Right cardiac atrium (tissue), 5 donors: ENCODE measurements at regions not wholly inside any gene's neighbourhood (a gene's known extent, or its start where the extent isn't known, plus 50 kb on each side); places are given as distances from the start of the nearest gene placed in this dataset.

Source experiments
- ATAC-seq, 2 donors: fragments of 200-7000 bp; cut with Tn5 transposase; one replicate each; pipeline versions ENCODE4 v1.8.0 to v1.9.1; 2020; ENCODE audit warnings: moderate library complexity in 2 of 2, mild to moderate bottlenecking in 1 of 2
- DNase-seq, 3 donors: peaks; one replicate each; pipeline ENCODE4 v3.0.0-alpha.2; 2020
- H3K27ac ChIP-seq: one replicate; pipeline ENCODE4 v1.5.1; 2013; ENCODE audit warnings: mild to moderate bottlenecking, low read length, control low read depth, moderate library complexity
- H3K27me3 ChIP-seq: one replicate; pipeline ENCODE4 v1.6.1; 2013; ENCODE audit not compliant: control insufficient read depth, insufficient read depth
- H3K4me1 ChIP-seq: one replicate; pipeline ENCODE4 v1.6.1; 2013; ENCODE audit warnings: low read length; ENCODE audit not compliant: control insufficient read depth, insufficient read depth
- H3K4me3 ChIP-seq: one replicate; pipeline ENCODE4 v1.5.1; 2013; ENCODE audit warnings: low read length, control low read depth
- H3K9me3 ChIP-seq: one replicate; pipeline ENCODE4 v1.6.1; 2013; ENCODE audit warnings: low read length; ENCODE audit not compliant: control insufficient read depth
- WGBS: extraction: QIAGEN DNeasy Blood & Tissue Kit; methylation state at CpG from one replicate; pipeline ENCODE4 v1.1.7; 2013; 5-methylcytosine and 5-hydroxymethylcytosine counted together
- intact Hi-C, 4 donors: fragments of 100-400 bp; cut with DNase I; formaldehyde crosslinking; loops; one replicate each; pipeline versions ENCODE4 v1.11.0 to v1.14.0; 2022 to 2023
- donor health status: healthy with polysubstance abuse.
- donor health status: DM: no; HTN: yes; CAD: no.
- donor health status: DM: no; HTN: no; CAD: no.
- donor health status: DM: no; HTN: yes; CAD: no; lungs with severe emphysema.
- donor health status: DM: yes; HTN: yes; CAD: no.

DNA sequence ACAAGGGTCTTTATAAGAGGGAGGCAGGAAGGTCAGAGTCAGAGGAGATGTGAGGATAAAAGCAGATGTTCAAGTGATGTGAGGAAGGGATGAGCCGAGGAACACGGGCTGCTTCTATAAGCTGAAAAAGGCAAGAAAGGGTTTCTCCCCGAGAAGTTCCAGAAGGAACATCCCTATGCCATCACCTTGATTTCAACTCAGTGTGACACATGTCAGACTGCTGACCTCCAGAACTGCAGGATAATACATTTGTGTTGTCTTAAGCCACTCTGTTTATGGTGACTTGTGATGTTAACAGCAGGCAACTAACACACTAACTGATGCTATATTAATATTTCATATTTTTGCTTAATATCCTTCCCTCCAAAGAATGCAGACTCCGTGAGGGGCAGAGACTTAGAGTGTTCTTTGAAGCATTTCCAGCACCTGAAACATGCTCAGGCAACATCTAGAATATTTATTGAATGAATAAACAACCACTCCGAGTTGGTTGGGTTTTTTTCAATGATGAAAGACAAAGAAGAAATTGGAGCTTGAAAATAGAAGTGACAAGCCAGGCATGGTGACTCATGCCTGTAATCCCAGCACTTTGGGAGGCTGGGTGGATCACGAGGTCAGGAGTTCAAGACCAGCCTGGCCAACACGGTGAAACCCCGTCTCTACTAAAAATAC is 77.6 kb upstream of the ADRA1B start:
- no peak overlapping the region for H3K4me3 ChIP-seq
- intact Hi-C loops = no loop called here
- no peaks in the 10 kb centered on the region for H3K27me3 ChIP-seq
- no peaks in the 10 kb centered on the region for H3K9me3 ChIP-seq
- no peaks in the 10 kb centered on the region for H3K4me1 ChIP-seq
- ATAC-seq = no peak
- 81% methylated on average over 8 of the region's 8 CpGs for WGBS
- no peak for DNase-seq
- H3K27ac ChIP-seq = no peak overlapping the region

DNA sequence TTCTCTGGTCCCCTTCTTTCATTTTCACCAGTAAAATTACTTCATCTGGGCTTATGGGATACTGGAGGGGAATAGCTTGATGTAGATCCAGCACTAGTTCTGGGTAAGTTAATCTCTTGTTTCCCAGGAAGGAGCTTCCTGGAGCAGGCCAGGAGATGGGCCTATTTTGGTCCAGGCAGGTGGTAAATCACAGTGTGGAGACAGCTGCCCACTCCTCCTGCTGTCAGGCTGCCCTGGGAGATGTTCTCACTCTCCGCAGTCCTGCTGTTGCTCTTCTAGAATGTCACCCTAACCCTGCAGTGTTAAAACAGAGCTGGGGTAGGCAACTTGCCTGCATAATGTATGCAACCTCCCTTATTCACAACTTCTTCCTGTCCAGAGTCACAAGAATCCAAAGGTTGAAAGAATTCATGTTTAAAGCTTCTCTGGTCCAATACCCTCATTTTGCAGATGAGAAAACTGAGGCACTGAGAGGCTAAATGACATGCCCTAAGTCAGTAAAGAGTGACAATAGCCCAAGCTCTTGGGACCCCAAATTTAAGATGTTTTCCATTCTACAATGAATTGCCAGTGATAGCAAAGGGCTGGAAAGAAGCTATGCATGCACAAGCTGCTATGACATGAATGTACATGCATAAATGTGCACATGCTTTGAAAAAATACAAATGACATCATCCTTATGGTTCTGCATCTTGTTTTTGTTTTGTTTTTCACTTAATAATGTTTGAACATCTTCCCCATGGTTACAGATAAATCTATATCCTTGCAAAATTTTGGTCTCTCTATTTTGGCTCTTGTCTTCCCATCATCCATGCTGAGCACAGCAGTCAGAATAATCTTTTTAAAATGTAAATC is 71.8 kb upstream of the ADRA1B start:
- no peak overlapping the region for H3K27ac ChIP-seq
- DNase-seq = no peak
- H3K4me1 ChIP-seq = no peaks in the 10 kb centered on the region
- WGBS = 71% methylated on average over 1 of the region's 1 CpG
- ATAC-seq = no peak
- intact Hi-C loops = no loop called here
- H3K9me3 ChIP-seq = no peaks in the 10 kb centered on the region
- no peak overlapping the region for H3K4me3 ChIP-seq
- no peaks in the 10 kb centered on the region for H3K27me3 ChIP-seq

DNA sequence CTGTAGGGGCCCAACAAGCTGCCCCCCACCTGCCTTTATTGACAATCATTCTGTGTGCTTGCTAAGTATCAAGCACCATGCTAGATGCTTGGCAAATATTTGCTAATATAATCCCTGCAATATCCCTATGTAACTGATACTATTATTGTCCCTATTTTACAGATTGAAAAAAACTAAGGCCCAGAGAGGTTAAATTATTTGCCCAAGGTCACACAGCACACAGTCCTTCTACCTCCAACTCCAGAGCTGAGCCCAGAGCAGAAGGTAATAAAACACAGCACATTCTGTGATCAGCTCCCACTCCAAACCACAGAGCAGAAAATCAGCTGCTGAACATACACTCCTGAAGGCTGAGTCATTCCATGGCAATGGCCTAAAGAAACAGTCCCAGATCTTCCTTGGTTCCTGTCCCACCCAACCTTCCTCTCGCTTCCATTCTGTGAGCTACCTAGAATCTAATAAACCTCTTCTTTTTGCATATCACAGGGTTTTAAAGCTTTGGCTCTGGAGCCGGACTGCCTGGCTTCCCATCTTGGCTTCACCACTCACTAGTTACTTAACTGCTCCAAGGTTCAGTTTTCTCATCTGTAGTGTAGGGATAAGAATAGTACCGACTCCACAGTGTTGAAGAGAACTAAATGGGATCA is 66.7 kb upstream of the ADRA1B start:
- no peak overlapping the region for H3K27ac ChIP-seq
- DNase-seq (no peak), ATAC-seq (no peak)
- intact Hi-C loops = no loop called here
- 83% methylated on average over 3 of the region's 3 CpGs for WGBS
- H3K4me1 ChIP-seq = no peaks in the 10 kb centered on the region
- no peak overlapping the region for H3K4me3 ChIP-seq
- H3K9me3 ChIP-seq = no peaks in the 10 kb centered on the region
- no peaks in the 10 kb centered on the region for H3K27me3 ChIP-seq

DNA sequence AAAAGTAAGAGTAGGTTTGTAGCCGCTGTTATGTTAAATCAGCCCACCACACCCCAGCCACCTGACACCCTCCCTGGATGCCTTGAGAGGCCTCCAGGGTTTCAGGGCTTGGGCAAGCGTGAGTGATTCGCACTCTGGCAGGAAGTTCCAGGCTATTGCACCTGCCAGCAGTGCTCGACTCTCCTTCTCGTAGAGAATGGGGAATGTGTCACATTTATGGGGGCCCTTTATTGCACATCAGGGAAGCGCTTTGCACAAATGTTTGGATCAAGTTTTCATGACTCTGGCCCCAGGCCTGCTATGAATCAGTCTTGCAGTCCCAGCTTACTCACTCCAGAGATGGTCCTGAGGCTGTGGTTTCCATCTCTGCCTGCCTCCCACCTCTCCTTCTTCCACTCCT is 66.1 kb upstream of the ADRA1B start:
- Histone ChIP-seq H3K27ac (no peak overlapping the region), H3K9me3 (no peaks in the 10 kb centered on the region), H3K4me3 (no peak overlapping the region), H3K4me1 (no peaks in the 10 kb centered on the region), H3K27me3 (no peaks in the 10 kb centered on the region)
- DNase-seq (no peak), ATAC-seq (no peak)
- 80% methylated on average over 6 of the region's 6 CpGs for WGBS
- intact Hi-C loops = no loop called here

DNA sequence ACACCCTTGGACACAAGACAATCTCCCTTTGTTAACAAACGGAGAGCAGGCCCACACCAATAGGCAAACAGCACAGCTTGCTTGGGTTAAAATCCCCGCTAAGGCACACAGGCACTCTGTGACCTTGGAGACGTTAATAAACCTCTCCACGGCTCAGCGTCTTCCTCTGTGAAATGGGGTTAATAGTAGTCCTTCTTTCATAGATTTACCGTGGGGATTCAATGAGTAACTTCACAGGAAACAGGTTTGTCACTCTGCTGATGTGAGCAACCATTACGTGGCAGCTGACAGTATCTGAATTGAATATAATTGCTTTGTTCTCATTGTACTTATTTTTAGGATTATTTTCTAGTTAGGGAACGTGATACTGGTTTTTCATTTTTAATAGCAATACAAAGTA is 65.2 kb upstream of the ADRA1B start:
- ATAC-seq (no peak), DNase-seq (no peak)
- 61% methylated on average over 8 of the region's 8 CpGs for WGBS
- Histone ChIP-seq H3K9me3 (no peaks in the 10 kb centered on the region), H3K27me3 (no peaks in the 10 kb centered on the region), H3K27ac (no peak overlapping the region), H3K4me1 (no peaks in the 10 kb centered on the region), H3K4me3 (no peak overlapping the region)
- intact Hi-C loops = no loop called here

DNA sequence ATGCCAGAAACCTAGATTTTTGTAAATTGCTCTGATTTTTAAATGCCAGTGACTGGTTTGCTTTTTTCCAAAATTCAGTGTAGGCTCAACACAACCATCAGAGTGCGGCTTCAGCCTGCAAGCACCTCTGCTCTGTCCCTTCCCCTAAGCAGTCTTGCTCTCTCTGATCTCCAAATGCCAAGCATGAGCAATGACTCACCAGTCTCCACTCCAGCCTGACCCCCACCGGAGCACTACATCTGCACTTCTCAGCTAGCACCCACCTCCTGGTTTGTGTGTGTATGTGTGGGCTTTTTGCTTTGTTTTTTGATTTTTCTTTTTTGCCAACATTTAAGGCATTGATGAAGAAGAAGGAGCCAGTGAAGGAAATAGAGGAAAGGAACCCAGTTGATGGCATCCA is 61.4 kb upstream of the ADRA1B start:
- Histone ChIP-seq H3K27ac (no peak overlapping the region), H3K9me3 (no peaks in the 10 kb centered on the region), H3K27me3 (no peaks in the 10 kb centered on the region), H3K4me1 (no peaks in the 10 kb centered on the region), H3K4me3 (no peak overlapping the region)
- DNase-seq = no peak
- intact Hi-C loops = no loop called here
- WGBS = 92% methylated on average over 2 of the region's 2 CpGs
- ATAC-seq = no peak

DNA sequence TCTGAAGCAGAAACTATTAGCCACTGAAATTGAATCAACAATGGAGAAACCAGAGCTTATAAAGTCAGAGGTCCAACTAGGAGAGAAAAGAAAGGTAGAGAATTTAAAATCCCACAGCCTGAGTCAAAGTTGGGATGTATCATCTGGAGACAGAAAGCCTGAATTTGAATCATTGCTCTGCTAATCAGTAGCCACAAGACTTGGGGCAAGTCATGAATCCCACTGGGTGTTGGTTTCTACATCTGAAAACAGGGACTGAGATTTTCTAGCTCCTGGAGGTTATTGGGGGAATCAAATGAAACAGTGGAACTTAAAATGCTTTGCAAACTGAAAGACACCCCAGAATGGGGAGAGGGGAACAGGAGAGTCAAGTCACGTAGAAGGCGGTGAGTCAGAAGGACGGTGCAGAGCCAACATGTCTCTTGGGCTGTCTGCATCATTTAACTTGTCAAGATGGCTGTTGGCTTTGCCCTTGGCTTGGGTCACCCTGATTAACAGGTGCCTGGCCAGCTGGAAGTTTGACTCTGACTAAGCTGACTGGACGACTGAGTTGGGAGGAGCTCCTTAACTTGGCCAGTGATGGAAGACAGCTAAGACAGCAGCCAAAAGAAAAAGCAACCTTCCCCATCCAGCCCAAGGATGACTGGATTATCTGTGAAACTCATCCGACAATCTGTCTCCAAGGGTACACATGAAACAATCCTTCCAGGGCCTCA is 60.6 kb upstream of the ADRA1B start:
- intact Hi-C loops = no loop called here
- Histone ChIP-seq H3K27ac (no peak overlapping the region), H3K27me3 (no peaks in the 10 kb centered on the region), H3K4me3 (no peak overlapping the region), H3K4me1 (no peaks in the 10 kb centered on the region), H3K9me3 (no peaks in the 10 kb centered on the region)
- DNase-seq (peak; percentile 46 to 77 (median 68)), ATAC-seq (peak; percentile 64 to 72)
- WGBS = 59% methylated on average over 5 of the region's 5 CpGs

DNA sequence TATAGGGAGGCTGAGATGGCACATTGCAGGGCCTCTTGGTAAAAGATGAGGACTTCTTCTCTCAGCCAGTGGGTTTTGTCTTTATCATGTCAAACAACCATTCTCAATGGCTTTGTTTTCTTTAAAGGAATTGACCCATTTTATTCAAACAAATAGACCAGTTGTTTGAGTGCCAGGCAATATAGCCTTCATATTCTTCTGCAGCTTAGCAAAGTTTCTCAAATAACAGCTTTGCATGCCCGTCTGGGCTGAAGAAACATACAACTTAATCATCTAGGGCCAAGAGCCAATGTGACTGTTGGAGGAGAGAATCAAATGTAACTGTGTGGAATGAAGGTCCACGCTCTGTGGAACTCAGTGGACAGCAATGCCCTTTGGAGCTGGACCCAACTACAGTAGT is 57.4 kb upstream of the ADRA1B start:
- 61% methylated on average over 2 of the region's 2 CpGs for WGBS
- Histone ChIP-seq H3K9me3 (no peaks in the 10 kb centered on the region), H3K4me1 (no peaks in the 10 kb centered on the region), H3K4me3 (no peak overlapping the region), H3K27me3 (no peaks in the 10 kb centered on the region), H3K27ac (no peak overlapping the region)
- intact Hi-C loops = no loop called here
- ATAC-seq (no peak), DNase-seq (no peak)

DNA sequence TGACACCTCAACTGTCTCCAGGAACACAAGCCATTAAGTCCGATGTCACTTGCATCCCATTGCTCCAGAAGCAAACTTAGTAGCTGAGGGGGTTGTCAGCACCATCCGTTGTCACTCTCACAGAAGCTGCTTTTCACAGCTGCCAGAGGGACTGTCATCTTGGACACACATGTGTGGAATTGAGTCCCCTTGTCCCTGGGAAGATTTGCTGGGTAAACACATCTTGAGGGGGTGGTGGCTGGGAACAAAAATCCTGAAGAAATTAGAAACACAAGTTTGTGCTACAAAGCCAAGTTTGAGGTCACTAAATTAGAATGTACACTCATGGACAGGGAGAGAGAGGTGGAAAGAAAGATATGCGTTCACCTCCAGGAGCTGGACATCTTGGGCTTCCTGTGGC is 55.2 kb upstream of the ADRA1B start:
- ATAC-seq (no peak), DNase-seq (no peak)
- Histone ChIP-seq H3K4me1 (no peaks in the 10 kb centered on the region), H3K9me3 (no peaks in the 10 kb centered on the region), H3K27me3 (no peaks in the 10 kb centered on the region), H3K27ac (no peak overlapping the region), H3K4me3 (no peak overlapping the region)
- 23% methylated on average over 3 of the region's 3 CpGs for WGBS
- intact Hi-C loops = no loop called here

DNA sequence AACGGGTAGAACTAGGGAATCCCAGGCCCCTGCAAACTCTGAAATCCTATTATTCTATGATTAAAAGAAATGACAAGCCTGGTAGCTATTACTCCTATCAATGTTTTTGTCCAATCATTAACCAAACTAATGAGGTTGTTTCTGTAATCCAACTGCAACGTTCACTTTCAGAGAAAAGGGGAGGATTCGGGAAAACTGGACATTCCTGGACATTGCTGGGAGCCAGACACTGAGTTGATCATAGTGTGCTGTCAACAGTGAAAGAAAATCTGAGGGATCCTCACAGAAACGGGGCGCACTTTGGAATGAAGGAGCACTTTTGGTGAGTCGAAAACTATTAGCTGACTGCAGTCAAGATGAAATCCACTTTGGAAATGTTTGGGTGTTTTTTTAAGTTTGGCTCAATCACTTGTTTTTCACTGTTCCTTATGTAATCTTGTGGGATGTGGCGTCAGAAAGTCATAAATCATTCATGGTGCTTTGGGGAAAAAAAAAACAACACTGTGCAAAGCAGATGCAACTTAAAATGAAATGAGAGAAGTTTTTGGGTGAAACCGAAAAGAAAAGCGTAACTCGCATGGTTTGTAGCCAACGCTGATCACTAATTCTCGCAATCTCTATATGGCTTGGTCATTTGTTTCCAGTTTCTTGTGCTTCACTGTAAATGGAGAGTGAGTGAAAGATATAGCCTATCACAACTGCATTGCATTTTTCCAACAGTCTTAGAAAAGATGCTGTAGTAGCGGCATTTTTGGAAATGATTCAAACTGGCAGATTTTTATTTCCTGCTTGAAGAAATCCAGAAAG is 51.2 kb upstream of the ADRA1B start:
- no peaks in the 10 kb centered on the region for H3K27me3 ChIP-seq
- ATAC-seq = peak in 1 of 2 donors; percentile 30
- intact Hi-C loops = no loop called here
- no peaks in the 10 kb centered on the region for H3K9me3 ChIP-seq
- H3K4me1 ChIP-seq = no peaks in the 10 kb centered on the region
- H3K4me3 ChIP-seq = peak overlapping the region; percentile 12
- 45% methylated on average over 13 of the region's 13 CpGs for WGBS
- DNase-seq = no peak
- no peak overlapping the region for H3K27ac ChIP-seq
